ENCODE measurements at regions not wholly inside any gene's neighbourhood (a gene's known extent, or its start where the extent isn't known, plus 50 kb on each side); places are given as distances from the start of the nearest gene placed in this dataset.

- TF ChIP-seq EP300 (IDR thresholded peaks at IDR 0.05; ENCODE audit: borderline replicate concordance in 1 of 2, low read depth in 2 of 2, low read length in 2 of 2), result no peak
- TF ChIP-seq POLR2A (IDR thresholded peaks at IDR 0.05; ENCODE audit: control extremely low read depth in 1 of 2, low read depth in 2 of 2, low read length in 2 of 2), result no peak
- TF ChIP-seq HDAC2 (IDR thresholded peaks at IDR 0.05; ENCODE audit: borderline replicate concordance in 1 of 2, low read depth in 2 of 2, low read length in 2 of 2), result no peak
- TF ChIP-seq RNF2 (IDR thresholded peaks at IDR 0.05; ENCODE audit: borderline replicate concordance, low read depth, low read length, missing control alignments, poor library complexity, severe bottlenecking), result no peak
- TF ChIP-seq POLR2AphosphoS5 (IDR thresholded peaks at IDR 0.05; ENCODE audit: low read depth, low read length), result no peak
- no peak for TF ChIP-seq SRF (IDR thresholded peaks at IDR 0.05; ENCODE audit: low read depth, low read length)
- no peak for TF ChIP-seq TAF1 (IDR thresholded peaks at IDR 0.05; ENCODE audit: low read depth, low read length)
- TF ChIP-seq SAP30 (IDR thresholded peaks at IDR 0.05; ENCODE audit: insufficient read depth, insufficient replicate concordance, low read length), result no peak
- no peak for TF ChIP-seq BCL11A (IDR thresholded peaks at IDR 0.05; ENCODE audit: low read depth in 2 of 2, low read length in 2 of 2)
Measured at GRCh38 chr14:94844593-94845152, 74.8 kb upstream of the GSC start (continued).

Data from H1 (cell line).